HuH-7 (cell line): ENCODE measurements at regions not wholly inside any gene's neighbourhood (a gene's known extent, or its start where the extent isn't known, plus 50 kb on each side); places are given as distances from the start of the nearest gene placed in this dataset.
"Not testable (repeated sequence)": the region's sequence is repeated elsewhere in the genome, so short reads cannot be mapped to it uniquely, and the experiment has no call there.

Source experiments
- DNase-seq: peaks from one replicate; pipeline ENCODE4 v3.0.0; 2011; ENCODE audit warnings: low spot score

DNA sequence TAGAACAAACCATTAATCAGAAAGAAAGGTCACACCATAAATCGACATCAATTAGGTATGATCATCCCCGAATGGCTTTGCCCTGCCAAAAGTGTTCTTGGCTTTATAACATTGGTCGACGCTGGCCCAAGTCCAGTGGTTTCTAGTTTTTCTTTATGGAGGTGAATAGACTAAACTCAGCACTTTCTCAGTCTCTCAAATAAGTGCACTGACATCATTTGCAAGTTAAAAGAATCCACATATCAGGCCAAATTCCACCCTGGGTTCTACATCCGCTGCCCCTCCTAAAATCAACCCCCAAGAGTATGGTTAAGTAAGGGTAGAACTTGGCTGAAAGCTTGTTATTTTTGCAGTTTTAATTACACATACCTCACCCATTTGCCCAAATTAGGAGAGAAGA is 314.3 kb downstream of the C12orf75 start:
- DNase-seq: no peak

- DNase-seq: no peak
Measured at GRCh38 chr12:105654606-105655005, 324.1 kb downstream of the C12orf75 start.

DNA sequence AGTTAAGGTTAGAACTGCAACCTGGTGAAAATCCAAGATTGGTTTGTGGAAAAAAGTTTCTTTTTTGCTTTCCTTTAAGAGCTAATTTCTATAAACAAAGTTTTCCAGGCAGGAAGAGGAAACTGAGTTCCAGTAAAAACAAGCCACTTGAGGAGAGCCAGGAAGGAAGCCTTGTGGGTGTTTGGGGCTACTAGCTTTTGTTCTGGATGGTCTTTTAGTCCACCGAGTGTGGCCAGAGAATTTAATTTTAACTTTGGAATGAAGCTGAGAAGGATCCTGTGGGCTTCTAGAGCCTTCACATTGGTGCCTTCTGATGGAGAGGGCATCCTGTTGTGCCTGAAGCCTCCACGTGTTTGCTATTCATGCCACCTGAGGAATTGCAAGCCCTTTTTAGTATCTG is 327.9 kb downstream of the C12orf75 start:
- DNase-seq: no peak

DNA sequence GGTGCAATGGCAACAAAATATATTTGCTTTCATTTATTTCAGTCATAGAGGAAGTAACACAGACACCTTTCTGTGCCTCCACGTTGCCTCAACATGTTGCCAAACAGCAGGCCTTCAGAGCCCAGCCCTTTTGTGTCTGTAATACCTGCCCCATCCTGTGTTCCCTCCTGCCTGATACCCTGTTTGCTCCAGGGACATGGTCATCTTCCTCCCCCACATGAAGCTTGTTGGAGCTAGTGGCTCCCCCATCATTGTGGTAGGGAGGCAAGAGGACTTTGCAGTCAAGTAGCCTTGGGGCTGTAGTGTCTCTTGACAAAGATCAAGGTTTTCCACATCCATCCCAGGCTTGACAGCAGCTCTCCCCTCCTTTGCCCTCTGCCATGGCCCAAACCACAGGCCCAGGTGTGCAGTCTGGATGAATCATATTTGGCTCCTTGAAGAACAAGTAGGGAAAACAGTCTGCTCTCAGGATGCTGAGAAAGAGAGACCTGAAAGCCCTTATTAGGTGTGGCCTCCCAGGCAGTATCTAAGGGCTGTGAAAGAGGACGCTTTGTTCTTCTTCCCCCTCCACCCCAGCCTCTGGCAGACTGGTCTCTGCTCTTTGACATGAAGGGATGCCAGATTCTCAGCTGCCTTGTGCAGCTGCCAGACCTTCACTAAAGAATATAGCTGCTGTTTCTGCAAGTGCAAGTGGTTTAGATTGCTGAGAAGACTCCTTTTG is 329.0 kb downstream of the C12orf75 start:
- DNase-seq: no peak

GRCh38 chr12:105664765-105665164 is 334.3 kb downstream of the C12orf75 start:
- not testable (repeated sequence) for DNase-seq

GRCh38 chr12:105665366-105665765 is 334.9 kb downstream of the C12orf75 start:
- DNase-seq: no peak

DNA sequence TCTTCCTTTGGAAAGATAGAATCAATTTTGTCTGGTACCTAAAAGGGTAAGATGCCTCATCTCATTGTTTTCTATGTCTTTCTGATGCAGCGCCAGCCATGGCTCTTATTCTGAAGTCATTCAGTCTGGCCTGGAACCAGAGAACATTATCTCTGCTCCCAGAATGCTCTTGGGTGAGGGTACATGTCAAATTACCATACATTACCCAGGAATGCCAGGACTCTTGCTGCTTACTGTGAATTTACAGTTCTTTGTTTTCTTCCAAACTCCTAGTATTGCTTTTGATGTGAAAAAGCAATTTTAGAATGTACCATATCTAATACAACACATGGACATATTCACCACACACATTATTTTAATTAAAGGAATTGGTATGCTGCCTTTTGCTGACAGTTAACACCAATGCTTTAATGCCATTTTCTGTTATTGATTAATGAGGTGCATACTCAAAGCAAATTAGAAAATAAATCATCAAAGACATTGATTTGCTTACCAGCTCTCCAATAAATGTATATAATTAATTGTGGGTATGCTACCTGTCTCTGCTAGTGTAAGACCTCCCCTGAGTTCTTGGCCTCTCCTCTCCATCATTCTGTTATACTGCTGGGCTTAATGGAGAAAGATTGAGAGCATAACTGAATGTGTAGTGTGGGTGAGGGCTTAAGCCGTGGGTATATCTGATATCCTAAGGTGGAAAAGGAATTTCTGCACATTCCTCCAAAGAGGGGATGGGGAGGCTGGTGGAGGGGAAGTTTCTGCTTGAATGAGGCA is 337.7 kb downstream of the C12orf75 start:
- DNase-seq: no peak

GRCh38 chr12:105670672-105671071 is 340.2 kb downstream of the C12orf75 start:
- DNase-seq: no peak

- DNase-seq: no peak
Measured at GRCh38 chr12:105671720-105672119, 341.2 kb downstream of the C12orf75 start.

GRCh38 chr12:105672121-105672975 is 341.9 kb downstream of the C12orf75 start:
- no peak for DNase-seq

- no peak for DNase-seq
Measured at GRCh38 chr12:105674871-105675699, 344.6 kb downstream of the C12orf75 start.

DNA sequence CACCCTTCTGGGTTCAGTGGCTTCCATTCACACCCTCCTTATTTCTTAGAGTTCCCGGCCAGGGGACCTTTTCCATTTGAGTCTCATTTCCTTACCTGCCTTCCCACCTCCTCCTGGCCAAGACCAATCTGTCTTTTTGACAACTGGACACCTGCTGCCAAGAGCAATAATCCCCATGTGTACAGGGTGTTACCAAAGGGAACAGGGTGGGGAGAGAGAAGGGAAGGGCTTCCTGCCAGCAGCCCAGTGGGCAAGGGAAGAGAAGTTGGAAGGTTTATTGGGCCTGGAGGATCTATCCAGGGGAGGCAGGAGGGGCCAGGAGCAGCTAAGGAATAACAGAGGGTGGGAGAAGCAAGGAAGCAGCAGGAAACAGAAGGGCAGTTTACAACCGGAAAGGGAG is 346.2 kb downstream of the C12orf75 start:
- no peak for DNase-seq

DNA sequence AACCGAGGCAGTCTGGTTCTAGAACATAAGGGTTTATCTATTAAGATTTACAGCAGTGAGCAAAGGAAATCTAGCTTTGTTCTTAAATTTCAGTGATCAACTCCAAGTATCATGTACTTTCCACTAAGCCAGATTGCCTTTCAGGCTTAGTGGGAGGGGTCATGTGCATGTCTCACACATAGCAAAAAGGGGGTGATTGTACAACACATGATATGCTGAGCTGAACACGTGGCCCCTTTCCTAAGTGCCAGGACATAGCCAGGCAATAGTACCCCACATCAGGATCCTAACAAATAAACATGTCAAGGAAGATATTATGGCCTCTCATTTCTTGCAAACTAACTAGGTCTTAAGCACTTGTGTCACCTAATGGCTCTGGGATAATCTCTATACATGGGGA is 347.2 kb downstream of the C12orf75 start:
- DNase-seq: no peak

DNA sequence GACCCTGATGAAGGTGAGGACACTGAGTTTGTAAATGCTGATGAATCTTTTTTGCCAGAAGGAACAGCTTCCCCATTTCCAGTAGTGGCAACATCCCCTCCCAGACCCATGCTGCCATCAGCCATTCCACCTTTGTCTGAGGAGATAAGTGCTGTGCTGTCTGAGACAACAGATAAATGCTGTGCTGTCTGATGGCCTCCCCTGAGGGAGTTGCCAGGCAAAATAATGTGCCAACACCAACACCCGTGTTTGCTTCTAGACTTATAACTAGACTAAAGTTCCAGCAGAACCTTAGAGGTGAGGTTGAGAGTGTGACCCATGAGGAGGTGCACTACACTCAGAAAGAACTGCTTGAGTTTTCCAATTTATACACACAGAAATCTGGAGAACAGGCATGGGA is 349.5 kb downstream of the C12orf75 start:
- DNase-seq: no peak

GRCh38 chr12:105681341-105681740 is 350.9 kb downstream of the C12orf75 start:
- no peak for DNase-seq

DNA sequence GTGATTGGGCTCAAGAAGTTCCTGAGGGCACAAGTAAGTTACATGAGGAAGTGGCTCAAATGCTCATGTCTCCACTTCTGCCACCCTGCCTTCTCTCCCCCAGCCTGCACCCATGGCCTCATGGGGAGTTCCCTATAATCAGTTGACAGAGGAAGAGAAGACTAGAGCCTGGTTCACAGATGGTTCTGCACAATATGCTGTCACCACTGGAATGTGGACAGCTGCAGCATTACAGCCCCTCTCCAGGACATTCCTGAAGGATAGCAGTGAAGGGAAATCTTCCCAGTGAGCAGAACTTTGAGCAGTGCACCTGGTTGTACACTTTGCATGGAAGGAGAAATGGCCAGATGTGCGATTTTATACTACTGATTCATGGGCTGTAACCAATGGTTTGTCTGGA is 352.3 kb downstream of the C12orf75 start:
- DNase-seq: not testable (repeated sequence)

- not testable (repeated sequence) for DNase-seq
Measured at GRCh38 chr12:105683836-105684235, 353.3 kb downstream of the C12orf75 start.

- no peak for DNase-seq
Measured at GRCh38 chr12:105698075-105698474, 367.6 kb downstream of the C12orf75 start.

- no peak for DNase-seq
Measured at GRCh38 chr12:105699209-105699608, 368.7 kb downstream of the C12orf75 start.

DNA sequence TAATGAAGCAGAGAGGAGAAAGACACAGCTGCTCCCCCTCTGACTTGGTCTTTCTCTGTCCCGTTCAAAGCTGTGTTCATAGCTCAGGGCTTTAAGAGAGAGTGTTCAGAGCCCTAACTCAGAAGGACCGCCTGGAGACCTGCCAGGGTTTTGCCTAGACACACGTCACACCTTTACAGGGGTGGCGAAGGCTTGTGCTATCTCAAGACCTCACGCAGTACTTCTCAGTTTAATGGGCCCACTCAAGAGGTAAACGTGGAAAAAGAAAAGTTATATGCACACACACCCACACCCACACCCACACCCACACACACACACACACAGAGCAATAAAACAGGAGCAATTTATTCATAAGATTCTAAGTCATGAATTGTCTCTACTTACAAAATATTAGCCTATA is 374.3 kb downstream of the C12orf75 start:
- no peak for DNase-seq

GRCh38 chr12:105705235-105705634 is 374.7 kb downstream of the C12orf75 start:
- DNase-seq: no peak

DNA sequence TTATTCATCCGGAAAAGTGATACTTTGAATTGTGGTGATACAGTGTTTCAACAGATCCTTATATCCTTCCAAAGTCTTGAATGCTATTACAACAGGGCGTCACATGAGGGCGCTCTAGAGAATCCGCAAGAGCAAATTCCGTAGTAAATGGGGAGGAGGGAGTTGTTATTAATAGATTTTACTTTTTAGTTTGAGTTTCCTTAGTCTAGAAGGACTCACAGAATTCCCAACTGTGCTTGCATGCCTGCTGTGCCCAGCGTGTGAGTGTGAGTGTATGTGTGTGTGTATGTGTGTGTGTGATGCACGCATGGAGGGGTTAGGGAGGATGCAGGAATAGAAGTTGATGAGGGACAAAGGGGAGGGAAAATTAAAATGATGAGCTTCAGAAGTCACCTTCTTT is 375.3 kb downstream of the C12orf75 start:
- DNase-seq: peak; percentile 20
